IMR-90 (cell line): ENCODE measurements at regions not wholly inside any gene's neighbourhood (a gene's known extent, or its start where the extent isn't known, plus 50 kb on each side); places are given as distances from the start of the nearest gene placed in this dataset.

Experiments used
- BHLHE40 ChIP-seq: fragments of 150-350 bp; IDR thresholded peaks from 2 replicates; pipeline ENCODE4 v1.6.1; 2016; ENCODE audit warnings: mild to moderate bottlenecking, low read depth, low read length
- CEBPB ChIP-seq: IDR thresholded peaks from 2 replicates; pipeline ENCODE4 v1.6.1; 2012; ENCODE audit warnings: low read depth, low read length, improper control_type of control experiment
- CTCF ChIP-seq: conservative IDR thresholded peaks from 2 replicates; pipeline ENCODE4 v1.5.1; 2012; ENCODE audit warnings: mild to moderate bottlenecking, low read depth, low read length, improper control_type of control experiment
- ELK1 ChIP-seq: fragments of 150-350 bp; IDR thresholded peaks from 2 replicates; pipeline ENCODE4 v1.6.1; 2016; ENCODE audit warnings: low read depth, mild to moderate bottlenecking, low read length, moderate library complexity, borderline replicate concordance
- MAFK ChIP-seq: IDR thresholded peaks from 2 replicates; pipeline ENCODE4 v1.6.1; 2012; ENCODE audit warnings: low read depth, low read length, improper control_type of control experiment
- MAZ ChIP-seq: IDR thresholded peaks from 2 replicates; pipeline ENCODE4 v1.6.1; 2012; ENCODE audit warnings: low read depth, mild to moderate bottlenecking, low read length, improper control_type of control experiment, moderate library complexity, borderline replicate concordance
- MXI1 ChIP-seq: IDR thresholded peaks from 2 replicates; pipeline ENCODE4 v1.6.1; 2012; ENCODE audit warnings: low read depth, mild to moderate bottlenecking, low read length, moderate library complexity, borderline replicate concordance
- POLR2A ChIP-seq: IDR thresholded peaks from 2 replicates; pipeline ENCODE4 v1.6.1; 2012; ENCODE audit warnings: mild to moderate bottlenecking, low read depth, low read length
- RAD21 ChIP-seq: IDR thresholded peaks from 2 replicates; pipeline ENCODE4 v1.6.1; 2012; ENCODE audit warnings: low read length, improper control_type of control experiment
- RCOR1 ChIP-seq: IDR thresholded peaks from 2 replicates; pipeline ENCODE4 v1.6.1; 2012; ENCODE audit warnings: mild to moderate bottlenecking, low read length, improper control_type of control experiment; ENCODE audit not compliant: insufficient replicate concordance
- RFX5 ChIP-seq: IDR thresholded peaks from 2 replicates; pipeline ENCODE4 v1.8.0; 2012; ENCODE audit warnings: low read depth, mild to moderate bottlenecking, low read length, moderate library complexity
- SMC3 ChIP-seq: fragments of 150-350 bp; IDR thresholded peaks from 2 replicates; pipeline ENCODE4 v1.6.1; 2016; ENCODE audit warnings: low read depth, mild to moderate bottlenecking, antibody characterized with exemption, low read length, moderate library complexity
- USF2 ChIP-seq: fragments of 150-350 bp; IDR thresholded peaks from 2 replicates; pipeline ENCODE4 v1.6.1; 2017; ENCODE audit warnings: mild to moderate bottlenecking, antibody characterized with exemption, low read length, low read depth

GRCh38 chr6:97842521-97842920, 559.5 kb upstream of the MMS22L start:
- TF ChIP-seq CTCF: no peak
- TF ChIP-seq POLR2A: no peak
- no peak for TF ChIP-seq USF2
- TF ChIP-seq CEBPB: no peak
- no peak for TF ChIP-seq MXI1
- no peak for TF ChIP-seq BHLHE40
- TF ChIP-seq ELK1: no peak
- TF ChIP-seq RFX5: no peak
- no peak for TF ChIP-seq MAFK
- TF ChIP-seq RAD21: no peak
- TF ChIP-seq MAZ: no peak
- TF ChIP-seq RCOR1: no peak
- TF ChIP-seq SMC3: no peak
